C4-2B (cell line): ENCODE measurements at regions not wholly inside any gene's neighbourhood (a gene's known extent, or its start where the extent isn't known, plus 50 kb on each side); places are given as distances from the start of the nearest gene placed in this dataset.

Experiments used
- H3K27ac ChIP-seq: fragments of 450-650 bp; 2 replicates; pipeline ENCODE4 v1.5.1; 2017
- CTCF ChIP-seq: fragments of 450-650 bp; conservative IDR thresholded peaks from 2 replicates; pipeline ENCODE4 v1.5.1; 2017; ENCODE audit warnings: mild to moderate bottlenecking
- ZFX ChIP-seq: fragments of 450-650 bp; IDR thresholded peaks from 2 replicates; pipeline ENCODE4 v1.6.1; 2017

GRCh38 chr18:62442391-62442790, 80.4 kb upstream of the ZCCHC2 start:
- H3K27ac ChIP-seq: no peak overlapping the region
- TF ChIP-seq CTCF: no peak
- no peak for TF ChIP-seq ZFX

GRCh38 chr18:62445386-62445917, 77.4 kb upstream of the ZCCHC2 start:
- H3K27ac ChIP-seq: no peak overlapping the region
- no peak for TF ChIP-seq ZFX
- TF ChIP-seq CTCF: no peak

- TF ChIP-seq ZFX (no peak), CTCF (no peak)
- no peak overlapping the region for H3K27ac ChIP-seq
Measured at GRCh38 chr18:62446511-62446910, 76.3 kb upstream of the ZCCHC2 start.

GRCh38 chr18:62447652-62448051, 75.2 kb upstream of the ZCCHC2 start:
- no peak for TF ChIP-seq CTCF
- no peak for TF ChIP-seq ZFX
- H3K27ac ChIP-seq: no peak overlapping the region

DNA sequence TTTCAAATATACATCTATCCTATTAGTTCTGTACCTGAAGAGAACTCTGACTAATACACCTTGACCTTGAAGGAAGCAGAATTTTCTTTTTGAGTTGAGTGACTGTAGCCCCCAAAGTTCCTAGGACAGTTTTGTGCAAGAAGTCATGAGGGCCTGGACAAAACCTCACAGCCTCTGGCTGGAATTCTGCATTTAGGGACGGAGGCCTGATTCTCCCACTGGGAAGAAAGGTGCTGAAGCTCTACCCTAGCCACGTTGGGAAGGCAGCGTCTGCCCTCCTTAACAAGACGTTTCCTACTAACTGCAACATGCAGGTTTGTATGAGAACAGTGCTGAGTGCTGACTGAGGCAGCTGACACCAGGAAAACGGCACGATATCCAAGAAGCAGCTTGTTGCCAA, 74.4 kb upstream of the ZCCHC2 start:
- no peak overlapping the region for H3K27ac ChIP-seq
- TF ChIP-seq ZFX: no peak
- TF ChIP-seq CTCF: no peak

- no peak overlapping the region for H3K27ac ChIP-seq
- TF ChIP-seq ZFX (no peak), CTCF (no peak)
Measured at GRCh38 chr18:62449490-62450104, 73.2 kb upstream of the ZCCHC2 start.

DNA sequence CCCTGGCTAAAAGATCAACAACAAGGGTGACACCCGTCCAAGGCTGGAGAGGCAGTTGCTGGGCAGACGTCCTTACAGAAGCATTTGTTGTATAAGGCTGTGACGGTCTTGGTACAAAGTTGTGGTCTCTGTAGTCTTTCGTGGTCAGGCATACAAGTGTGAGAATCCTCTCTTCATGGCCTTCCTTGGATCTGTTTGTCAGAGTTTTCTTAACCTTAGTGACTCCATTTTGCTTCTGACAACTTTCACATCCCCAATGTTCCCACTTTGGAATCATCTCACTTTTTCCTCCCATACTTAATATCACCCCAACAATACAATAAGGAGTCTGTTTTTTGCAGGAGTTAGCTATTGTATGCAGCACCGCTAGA, 72.7 kb upstream of the ZCCHC2 start:
- TF ChIP-seq CTCF (no peak), ZFX (no peak)
- peak overlapping the region; percentile 69; the same call in 1 of the 2 replicates for H3K27ac ChIP-seq
